PC-9 (cell line): ENCODE measurements at regions not wholly inside any gene's neighbourhood (a gene's known extent, or its start where the extent isn't known, plus 50 kb on each side); places are given as distances from the start of the nearest gene placed in this dataset.
"Not testable (repeated sequence)": the region's sequence is repeated elsewhere in the genome, so short reads cannot be mapped to it uniquely, and the experiment has no call there.

Source experiments
- EZH2 ChIP-seq: fragments of 200-600 bp; sonication (generic); IDR thresholded peaks from 2 replicates; pipeline ENCODE4 v1.8.0; 2017; ENCODE audit warnings: antibody characterized with exemption, low read depth
- TF ChIP-seq, protein P1 (sequence below): fragments of 200-600 bp; sonication (generic); conservative IDR thresholded peaks from 2 replicates; pipeline ENCODE4 v1.6.1; 2017; ENCODE audit warnings: mixed run types, antibody characterized with exemption, mild to moderate bottlenecking, moderate library complexity

DNA sequence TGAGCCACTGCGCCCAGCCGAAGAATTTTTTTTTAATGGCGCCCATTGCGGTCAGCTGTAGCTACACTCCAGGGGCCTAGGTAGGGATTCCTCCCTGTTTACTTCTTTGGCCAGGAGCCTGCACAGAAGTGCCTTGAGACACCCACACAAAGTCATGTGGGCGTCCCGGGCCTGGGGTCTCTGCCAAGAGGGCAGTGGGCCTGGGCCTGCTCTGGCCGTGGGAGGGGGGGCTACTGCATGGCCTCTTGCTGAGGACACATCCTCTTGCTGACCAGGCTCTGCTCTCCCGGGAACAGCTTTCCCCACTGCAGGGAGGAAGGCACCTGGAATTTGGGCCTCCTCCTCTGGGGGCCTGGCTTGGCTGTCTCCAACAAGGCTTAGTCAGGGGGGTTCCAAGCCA, 109.4 kb downstream of the ZNF267 start:
- TF ChIP-seq, protein P1, sequence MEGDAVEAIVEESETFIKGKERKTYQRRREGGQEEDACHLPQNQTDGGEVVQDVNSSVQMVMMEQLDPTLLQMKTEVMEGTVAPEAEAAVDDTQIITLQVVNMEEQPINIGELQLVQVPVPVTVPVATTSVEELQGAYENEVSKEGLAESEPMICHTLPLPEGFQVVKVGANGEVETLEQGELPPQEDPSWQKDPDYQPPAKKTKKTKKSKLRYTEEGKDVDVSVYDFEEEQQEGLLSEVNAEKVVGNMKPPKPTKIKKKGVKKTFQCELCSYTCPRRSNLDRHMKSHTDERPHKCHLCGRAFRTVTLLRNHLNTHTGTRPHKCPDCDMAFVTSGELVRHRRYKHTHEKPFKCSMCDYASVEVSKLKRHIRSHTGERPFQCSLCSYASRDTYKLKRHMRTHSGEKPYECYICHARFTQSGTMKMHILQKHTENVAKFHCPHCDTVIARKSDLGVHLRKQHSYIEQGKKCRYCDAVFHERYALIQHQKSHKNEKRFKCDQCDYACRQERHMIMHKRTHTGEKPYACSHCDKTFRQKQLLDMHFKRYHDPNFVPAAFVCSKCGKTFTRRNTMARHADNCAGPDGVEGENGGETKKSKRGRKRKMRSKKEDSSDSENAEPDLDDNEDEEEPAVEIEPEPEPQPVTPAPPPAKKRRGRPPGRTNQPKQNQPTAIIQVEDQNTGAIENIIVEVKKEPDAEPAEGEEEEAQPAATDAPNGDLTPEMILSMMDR: not testable (repeated sequence)
- TF ChIP-seq EZH2: not testable (repeated sequence)
